Stimulated activated CD4-positive, alpha-beta T cell treated with anti-CD3 and anti-CD28 coated beads, Interleukin-1b, Interleukin-23, amount 100 ng/mL, for 4 hours (primary cell): ENCODE measurements at regions not wholly inside any gene's neighbourhood (a gene's known extent, or its start where the extent isn't known, plus 50 kb on each side); places are given as distances from the start of the nearest gene placed in this dataset.

Source experiments
- DNase-seq, 2 donors: peaks; one replicate each; pipeline ENCODE4 v3.0.0-alpha.2; 2020; ENCODE audit warnings: low read depth in 2 of 2

- DNase-seq, result no peak
These were observed 1344.3 kb upstream of the ADGRL3 start for GRCh38 chr4:59855630-59856352.

- no peak for DNase-seq
These were observed 1331.1 kb upstream of the ADGRL3 start for GRCh38 chr4:59869056-59869455.

- no peak for DNase-seq
These were observed 1330.6 kb upstream of the ADGRL3 start for GRCh38 chr4:59869559-59869958.

- no peak for DNase-seq
These were observed 1318.5 kb upstream of the ADGRL3 start for GRCh38 chr4:59881632-59882031.

GRCh38 chr4:59904331-59904730 is 1295.8 kb upstream of the ADGRL3 start:
- no peak for DNase-seq

GRCh38 chr4:59920416-59920815 is 1279.7 kb upstream of the ADGRL3 start:
- DNase-seq, result no peak

- no peak for DNase-seq
These were observed 1274.8 kb upstream of the ADGRL3 start for GRCh38 chr4:59925290-59925689.

GRCh38 chr4:59936566-59936965 is 1263.6 kb upstream of the ADGRL3 start:
- DNase-seq, result no peak

- no peak for DNase-seq
These were observed 1262.0 kb upstream of the ADGRL3 start for GRCh38 chr4:59938166-59938565.

- no peak for DNase-seq
These were observed 1254.8 kb upstream of the ADGRL3 start for GRCh38 chr4:59945277-59945676.

- no peak for DNase-seq
These were observed 1254.4 kb upstream of the ADGRL3 start for GRCh38 chr4:59945716-59946115.

- DNase-seq, result no peak
These were observed 1243.8 kb upstream of the ADGRL3 start for GRCh38 chr4:59956366-59956765.

- DNase-seq, result no peak
These were observed 1240.0 kb upstream of the ADGRL3 start for GRCh38 chr4:59960143-59960542.

GRCh38 chr4:59966758-59967157 is 1233.4 kb upstream of the ADGRL3 start:
- DNase-seq, result no peak

GRCh38 chr4:59968796-59969195 is 1231.3 kb upstream of the ADGRL3 start:
- DNase-seq, result no peak

GRCh38 chr4:59969909-59970308 is 1230.2 kb upstream of the ADGRL3 start:
- no peak for DNase-seq

GRCh38 chr4:59971952-59972351 is 1228.2 kb upstream of the ADGRL3 start:
- no peak for DNase-seq

- DNase-seq, result no peak
These were observed 1226.6 kb upstream of the ADGRL3 start for GRCh38 chr4:59973492-59973891.

GRCh38 chr4:59979061-59979460 is 1221.1 kb upstream of the ADGRL3 start:
- no peak for DNase-seq

- DNase-seq, result no peak
These were observed 1216.3 kb upstream of the ADGRL3 start for GRCh38 chr4:59983852-59984251.

- DNase-seq, result no peak
These were observed 1212.8 kb upstream of the ADGRL3 start for GRCh38 chr4:59987289-59987688.

GRCh38 chr4:59994118-59994517 is 1206.0 kb upstream of the ADGRL3 start:
- DNase-seq, result no peak

GRCh38 chr4:60002603-60003337 is 1197.4 kb upstream of the ADGRL3 start:
- no peak for DNase-seq
